Right ventricle myocardium inferior (tissue), 1 donor: ENCODE measurements at regions not wholly inside any gene's neighbourhood (a gene's known extent, or its start where the extent isn't known, plus 50 kb on each side); places are given as distances from the start of the nearest gene placed in this dataset.

Experiments used
- ATAC-seq: fragments of 200-7000 bp; cut with Tn5 transposase; one replicate; pipeline ENCODE4 v1.9.1; 2020; ENCODE audit warnings: mild to moderate bottlenecking, moderate library complexity
- DNase-seq: peaks from one replicate; pipeline ENCODE4 v3.0.0; 2021; ENCODE audit errors: missing footprints
- intact Hi-C: fragments of 100-400 bp; cut with DNase I; formaldehyde crosslinking; loops from one replicate; pipeline ENCODE4 v1.11.0; 2022
- donor health status: DM: no; HTN: yes; CAD: no; lungs with severe emphysema.

DNA sequence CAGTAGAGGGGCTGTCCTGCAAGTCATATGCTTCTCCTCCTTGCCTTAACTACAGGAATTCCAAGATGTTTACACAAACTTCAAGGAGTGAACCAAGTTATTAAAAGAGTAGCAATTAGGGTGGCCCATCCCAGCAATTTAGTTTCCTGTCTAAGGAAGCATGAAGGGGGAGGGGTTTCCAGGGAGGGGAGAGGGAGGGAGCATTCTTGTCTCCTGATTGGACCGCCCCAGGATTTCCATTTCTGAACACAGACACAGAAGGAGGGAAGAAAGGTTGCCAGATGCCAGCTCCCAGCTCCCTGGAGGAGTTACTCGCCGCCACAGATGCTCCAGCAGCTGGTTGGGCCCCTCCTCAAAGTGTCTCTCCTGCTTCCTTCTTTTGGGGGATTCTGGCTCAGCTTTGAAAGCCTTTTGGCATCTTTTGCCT lies 107.6 kb downstream of the TRIB2 start:
- ATAC-seq: peak; percentile 36

GRCh38 chr2:12824778-12825379 lies 108.1 kb downstream of the TRIB2 start:
- peak; percentile 89 for ATAC-seq
- DNase-seq: peak; percentile 71
- intact Hi-C loops: loop anchor here (5.0 kb wide), 1 partner anchor 57 kb away; no protein-coding TSS in a partner anchor

More for the DNA sequence above, 107.6 kb downstream of the TRIB2 start:
- no peak for DNase-seq
- intact Hi-C loops: no loop called here

DNA sequence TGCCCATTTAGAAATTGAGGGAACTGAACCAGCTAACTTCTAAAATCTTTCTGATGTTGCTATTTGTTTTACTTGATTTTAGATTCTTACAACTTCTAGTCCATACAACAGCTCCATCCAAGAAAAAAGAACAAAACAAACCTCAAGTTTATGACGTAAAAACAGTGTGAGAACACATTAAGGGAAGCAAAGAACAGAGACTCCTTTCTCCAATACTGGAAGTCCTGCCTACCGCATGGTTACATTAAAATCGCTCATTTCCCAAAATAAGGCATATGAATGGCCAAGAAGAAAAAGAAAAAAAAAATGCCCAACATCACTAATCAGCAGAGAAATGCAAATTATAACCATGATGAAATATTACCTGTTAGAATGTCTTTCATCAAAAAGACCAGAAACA lies 110.0 kb downstream of the TRIB2 start:
- ATAC-seq (no peak), DNase-seq (no peak)
- intact Hi-C loops: loop anchor here (5.0 kb wide), 1 partner anchor 56 kb away; no protein-coding TSS in a partner anchor

GRCh38 chr2:12827721-12828120 lies 111.0 kb downstream of the TRIB2 start:
- intact Hi-C loops: loop anchor here (5.0 kb wide), 1 partner anchor 55 kb away; no protein-coding TSS in a partner anchor
- DNase-seq (no peak), ATAC-seq (no peak)

DNA sequence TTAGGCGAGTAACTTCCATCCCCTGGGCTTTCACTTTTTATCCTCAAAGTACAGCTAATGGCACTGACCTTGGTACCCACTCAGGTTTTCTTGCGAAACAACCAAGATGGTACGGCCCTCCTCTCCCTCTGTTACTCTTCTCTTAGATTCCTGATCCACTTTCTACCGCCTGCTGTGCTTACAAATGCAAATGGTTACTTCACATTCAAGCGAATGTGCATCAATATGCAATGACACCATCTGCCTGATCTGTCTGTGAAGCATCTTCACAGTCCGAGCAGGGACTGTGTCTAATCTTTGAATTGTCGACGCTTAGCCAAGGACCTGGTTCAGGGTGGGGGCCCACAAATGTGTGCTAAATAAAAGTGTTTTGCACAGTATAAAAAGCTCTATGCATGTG lies 112.2 kb downstream of the TRIB2 start:
- ATAC-seq: no peak
- intact Hi-C loops: loop anchor here (5.0 kb wide), 1 partner anchor 53 kb away; no protein-coding TSS in a partner anchor
- DNase-seq: no peak

- no peak for ATAC-seq
- intact Hi-C loops: no loop called here
- DNase-seq: no peak
Observed at GRCh38 chr2:12831016-12831415, 114.3 kb downstream of the TRIB2 start.

- intact Hi-C loops: no loop called here
- ATAC-seq (peak; percentile 74), DNase-seq (no peak)
Observed at GRCh38 chr2:12834239-12834638, 117.5 kb downstream of the TRIB2 start.

DNA sequence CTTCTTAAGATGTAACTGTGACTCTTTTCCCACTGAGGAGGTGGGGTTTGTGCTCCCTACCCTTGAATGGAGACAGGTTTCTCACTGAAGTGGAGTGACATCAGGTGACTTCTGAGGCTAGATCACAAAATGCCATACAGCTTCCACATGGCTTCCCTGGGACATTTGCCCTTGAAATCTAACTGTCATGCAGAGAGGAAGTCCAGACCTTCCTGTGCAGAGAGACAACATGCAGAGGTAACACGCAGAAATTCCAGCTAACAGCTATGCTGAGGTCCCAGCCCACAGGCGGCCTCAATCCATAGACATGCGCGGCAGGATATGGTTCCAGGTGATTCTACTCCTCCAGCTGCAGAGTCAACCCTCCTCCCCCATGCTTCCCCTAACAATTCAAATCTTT lies 119.0 kb downstream of the TRIB2 start:
- ATAC-seq: peak; percentile 79
- DNase-seq: no peak
- intact Hi-C loops: no loop called here

GRCh38 chr2:12839339-12839738 lies 122.6 kb downstream of the TRIB2 start:
- DNase-seq (no peak), ATAC-seq (no peak)
- intact Hi-C loops: no loop called here

- DNase-seq: no peak
- ATAC-seq: no peak
- intact Hi-C loops: no loop called here
Observed at GRCh38 chr2:12841021-12841420, 124.3 kb downstream of the TRIB2 start.

- DNase-seq (no peak), ATAC-seq (no peak)
- intact Hi-C loops: no loop called here
Observed at GRCh38 chr2:12842917-12843316, 126.2 kb downstream of the TRIB2 start.

GRCh38 chr2:12844511-12844910 lies 127.8 kb downstream of the TRIB2 start:
- peak; percentile 79 for ATAC-seq
- intact Hi-C loops: no loop called here
- DNase-seq: peak; percentile 76

- no peak for DNase-seq
Observed at GRCh38 chr2:12847694-12848575, 131.2 kb downstream of the TRIB2 start.

DNA sequence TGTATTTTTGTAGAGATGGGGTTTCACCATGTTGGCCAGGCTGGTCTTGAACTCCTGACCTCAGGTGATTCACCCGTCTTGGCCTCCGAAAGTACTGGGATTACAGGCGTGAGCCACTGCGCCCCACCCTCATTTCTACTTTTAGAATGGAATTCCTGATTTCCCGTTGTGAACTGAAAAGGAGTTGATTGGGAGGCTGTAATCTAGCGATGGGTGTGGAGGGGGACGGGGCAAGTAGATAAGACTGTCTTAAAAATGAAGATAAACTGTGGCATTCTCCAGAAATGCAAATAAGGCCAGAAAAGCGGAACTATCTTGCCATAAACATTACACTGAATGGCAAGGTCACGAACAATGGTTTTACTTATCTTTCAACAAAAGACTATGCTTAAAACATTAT lies 135.4 kb downstream of the TRIB2 start:
- ATAC-seq: no peak
- intact Hi-C loops: no loop called here
- DNase-seq: no peak

More at GRCh38 chr2:12847694-12848575, 131.2 kb downstream of the TRIB2 start:
- peak; percentile 62 for ATAC-seq
- intact Hi-C loops: loop anchor here (5.0 kb wide), 1 partner anchor 69 kb away; no protein-coding TSS in a partner anchor

GRCh38 chr2:12854001-12854530 lies 137.3 kb downstream of the TRIB2 start:
- DNase-seq (no peak), ATAC-seq (no peak)
- intact Hi-C loops: no loop called here

- intact Hi-C loops: no loop called here
- DNase-seq (no peak), ATAC-seq (no peak)
Observed at GRCh38 chr2:12855508-12855907, 138.8 kb downstream of the TRIB2 start.

DNA sequence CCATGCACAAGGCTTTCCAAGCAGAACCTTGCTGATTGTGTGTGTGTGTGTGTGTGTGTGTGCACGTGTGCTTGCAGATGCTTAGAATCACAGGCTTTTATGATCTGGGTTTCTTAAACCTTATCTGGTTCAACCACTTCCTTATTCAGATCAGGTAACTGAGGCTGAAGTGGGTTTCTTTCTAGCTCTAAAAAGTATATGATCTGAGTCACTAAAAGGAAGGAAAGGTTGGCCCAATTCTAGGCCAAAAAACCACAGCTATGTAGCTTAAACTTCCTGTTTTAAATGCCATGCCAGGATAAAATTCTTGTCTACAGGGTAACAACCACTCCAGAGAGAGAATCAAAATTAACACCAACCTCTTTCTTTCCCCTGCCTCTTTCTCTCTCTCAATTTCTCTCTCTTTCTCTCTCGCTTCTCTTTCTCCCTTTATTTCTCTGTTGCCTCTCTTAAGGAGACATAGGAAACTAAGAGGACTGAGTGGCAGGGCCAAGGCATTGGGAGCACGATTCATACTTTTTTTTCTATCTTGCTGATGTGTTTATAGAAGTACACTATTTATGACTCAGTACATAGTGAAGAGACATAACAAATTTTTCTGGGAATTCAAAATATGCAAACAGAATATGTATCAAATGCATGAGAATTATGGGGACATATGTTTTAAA lies 140.3 kb downstream of the TRIB2 start:
- intact Hi-C loops: no loop called here
- ATAC-seq (no peak), DNase-seq (no peak)

DNA sequence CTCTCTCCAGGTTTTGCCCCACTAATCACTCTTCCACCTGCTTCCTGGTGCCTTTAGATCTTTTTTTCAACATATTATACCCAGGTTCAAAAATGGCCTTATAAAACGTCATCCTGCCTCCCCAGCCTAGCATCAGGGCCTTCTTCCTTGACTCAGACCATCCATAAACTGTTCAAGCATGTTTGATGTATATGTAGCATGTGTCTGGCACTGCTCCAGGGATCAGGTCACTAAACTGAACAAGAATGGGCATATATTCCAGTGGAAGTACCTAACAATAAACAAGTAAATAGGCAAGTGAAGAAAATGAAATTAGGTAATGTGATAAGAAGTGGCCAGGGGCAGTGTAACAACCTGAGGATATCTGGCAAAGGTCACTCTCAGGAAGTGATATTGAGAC lies 141.2 kb downstream of the TRIB2 start:
- ATAC-seq (no peak), DNase-seq (no peak)
- intact Hi-C loops: no loop called here

GRCh38 chr2:12858786-12859185 lies 142.1 kb downstream of the TRIB2 start:
- DNase-seq: no peak
- intact Hi-C loops: no loop called here
- ATAC-seq: no peak
